Fibroblast of pulmonary artery (primary cell): ENCODE measurements at regions not wholly inside any gene's neighbourhood (a gene's known extent, or its start where the extent isn't known, plus 50 kb on each side); places are given as distances from the start of the nearest gene placed in this dataset.

ENCODE experiments used
- DNase-seq: peaks from one replicate; pipeline ENCODE4 v3.0.0-alpha.2; 2010; ENCODE audit warnings: low read depth
- H3K4me3 ChIP-seq: replicated peaks from 2 replicates; pipeline ENCODE4 v1.5.1; 2011; ENCODE audit warnings: low read depth, mild to moderate bottlenecking, control low read depth, low read length, moderate library complexity
- TF ChIP-seq, protein P1 (sequence below): IDR thresholded peaks from 2 replicates; pipeline ENCODE4 v1.5.1; 2011; ENCODE audit warnings: mild to moderate bottlenecking, control low read depth, low read length, inconsistent platforms; ENCODE audit errors: missing control alignments

DNA sequence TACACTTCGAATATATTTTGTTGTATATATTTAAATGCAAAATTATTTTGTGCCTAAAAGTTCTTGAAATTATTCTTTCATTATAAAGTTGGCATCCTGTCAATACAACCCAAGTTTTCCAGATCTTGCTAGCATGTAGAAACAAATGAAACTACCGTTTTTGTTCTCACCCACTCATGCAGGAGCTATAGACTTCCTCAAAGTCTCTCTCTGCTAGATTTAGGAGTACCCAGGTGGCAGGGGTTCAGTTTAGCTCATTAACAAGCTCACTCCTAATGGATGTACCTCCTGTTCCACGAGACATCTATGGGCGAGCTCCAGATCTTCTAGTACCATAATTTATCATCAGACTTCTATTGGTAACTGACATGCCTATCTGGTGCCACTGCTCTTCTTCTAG lies 390.2 kb upstream of the POU3F1 start:
- H3K4me3 ChIP-seq, result no peak overlapping the region
- TF ChIP-seq, protein P1, sequence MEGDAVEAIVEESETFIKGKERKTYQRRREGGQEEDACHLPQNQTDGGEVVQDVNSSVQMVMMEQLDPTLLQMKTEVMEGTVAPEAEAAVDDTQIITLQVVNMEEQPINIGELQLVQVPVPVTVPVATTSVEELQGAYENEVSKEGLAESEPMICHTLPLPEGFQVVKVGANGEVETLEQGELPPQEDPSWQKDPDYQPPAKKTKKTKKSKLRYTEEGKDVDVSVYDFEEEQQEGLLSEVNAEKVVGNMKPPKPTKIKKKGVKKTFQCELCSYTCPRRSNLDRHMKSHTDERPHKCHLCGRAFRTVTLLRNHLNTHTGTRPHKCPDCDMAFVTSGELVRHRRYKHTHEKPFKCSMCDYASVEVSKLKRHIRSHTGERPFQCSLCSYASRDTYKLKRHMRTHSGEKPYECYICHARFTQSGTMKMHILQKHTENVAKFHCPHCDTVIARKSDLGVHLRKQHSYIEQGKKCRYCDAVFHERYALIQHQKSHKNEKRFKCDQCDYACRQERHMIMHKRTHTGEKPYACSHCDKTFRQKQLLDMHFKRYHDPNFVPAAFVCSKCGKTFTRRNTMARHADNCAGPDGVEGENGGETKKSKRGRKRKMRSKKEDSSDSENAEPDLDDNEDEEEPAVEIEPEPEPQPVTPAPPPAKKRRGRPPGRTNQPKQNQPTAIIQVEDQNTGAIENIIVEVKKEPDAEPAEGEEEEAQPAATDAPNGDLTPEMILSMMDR, result no peak
- DNase-seq, result no peak

DNA sequence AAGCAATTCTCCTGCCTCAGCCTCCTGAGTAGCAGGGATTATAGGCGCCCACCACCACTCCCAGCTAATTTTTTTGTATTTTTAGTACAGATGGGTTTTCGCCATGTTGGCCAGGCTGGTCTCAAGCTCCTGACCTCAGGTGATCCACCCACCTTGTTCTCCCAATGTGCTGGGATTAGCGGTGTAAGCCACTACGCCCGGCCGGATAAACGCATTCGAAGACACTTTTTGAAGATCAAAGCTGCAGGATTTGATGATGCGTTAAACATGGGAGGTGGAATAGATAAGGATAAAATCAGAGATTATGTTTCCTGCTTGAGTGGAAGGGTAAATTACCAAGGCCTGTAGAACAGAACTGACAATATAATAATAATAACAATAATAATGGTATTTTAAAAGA lies 389.4 kb upstream of the POU3F1 start:
- H3K4me3 ChIP-seq, result no peak overlapping the region
- TF ChIP-seq, protein P1, result no peak
- no peak for DNase-seq

DNA sequence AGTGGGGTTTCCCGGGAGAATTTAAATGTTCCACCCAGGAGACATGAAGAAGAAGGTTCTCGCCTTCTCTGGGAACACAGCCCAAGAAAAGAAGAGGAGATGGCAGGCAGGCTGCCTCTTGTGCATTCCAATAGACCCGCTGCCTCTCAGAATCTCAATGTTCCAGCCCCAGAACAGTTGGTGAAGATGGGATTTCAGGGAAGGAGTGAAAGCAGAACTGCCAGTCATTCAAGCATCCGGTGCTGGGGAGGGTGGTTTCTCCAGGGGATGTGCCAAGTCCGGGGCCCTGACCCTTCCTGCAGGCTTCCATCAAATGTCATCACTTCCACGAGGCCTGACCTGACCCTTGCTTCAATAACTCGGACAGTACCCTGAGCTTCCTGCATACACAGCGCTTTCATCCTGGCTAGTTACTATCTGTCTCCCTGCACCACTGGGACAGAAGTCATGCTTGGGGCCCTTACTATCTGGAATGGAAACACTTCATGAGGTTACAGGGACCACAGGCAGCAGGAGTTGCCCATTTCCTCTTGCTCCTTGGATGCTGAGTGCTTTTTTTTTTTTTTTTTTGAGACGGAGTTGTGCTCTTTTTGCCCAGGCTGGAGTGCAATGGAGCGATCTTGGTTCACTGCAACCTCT lies 386.6 kb upstream of the POU3F1 start:
- H3K4me3 ChIP-seq, result no peak overlapping the region

DNA sequence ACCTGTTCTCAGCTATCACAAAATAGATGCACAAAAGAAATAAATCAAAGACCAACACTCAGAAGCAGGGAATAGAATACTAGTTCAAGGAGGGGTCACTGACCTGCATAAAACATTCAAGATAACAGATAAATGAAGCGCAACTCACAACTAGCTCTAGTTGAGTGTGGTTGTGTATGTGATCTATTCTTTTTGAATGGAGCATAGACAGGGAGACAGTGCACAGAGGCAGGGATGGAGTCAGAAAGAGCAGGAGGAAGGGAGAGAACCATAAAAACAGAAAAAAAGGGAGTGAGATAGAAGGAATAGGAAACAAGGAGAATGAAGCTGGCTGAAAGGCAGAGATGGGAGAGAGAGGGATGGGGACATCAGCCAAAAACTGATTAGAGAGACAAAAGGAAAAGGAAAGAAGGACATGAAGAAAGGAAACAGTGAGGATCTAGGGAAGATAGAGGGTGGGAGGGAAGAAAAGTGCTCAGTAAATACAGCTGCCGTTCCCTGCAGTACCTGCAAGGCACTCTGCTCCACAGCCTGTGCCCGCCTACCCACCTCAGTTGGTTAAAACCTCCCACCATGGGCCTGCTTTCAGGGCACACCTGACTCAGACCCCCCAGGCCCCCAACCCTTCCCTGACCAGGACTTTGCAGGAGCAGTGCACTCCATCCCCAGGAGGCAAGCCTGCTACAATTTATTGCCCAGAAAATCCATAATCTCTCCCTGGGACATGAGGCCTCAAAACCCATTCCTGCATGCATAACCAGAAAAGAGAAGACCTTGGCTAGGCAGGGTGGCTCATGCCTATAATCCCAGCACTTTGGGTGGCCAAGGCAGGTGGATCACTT lies 385.2 kb upstream of the POU3F1 start:
- TF ChIP-seq, protein P1, result no peak
- no peak for DNase-seq
- no peak overlapping the region for H3K4me3 ChIP-seq

More for the DNA sequence above, 386.6 kb upstream of the POU3F1 start:
- TF ChIP-seq, protein P1, result no peak
- DNase-seq, result no peak

DNA sequence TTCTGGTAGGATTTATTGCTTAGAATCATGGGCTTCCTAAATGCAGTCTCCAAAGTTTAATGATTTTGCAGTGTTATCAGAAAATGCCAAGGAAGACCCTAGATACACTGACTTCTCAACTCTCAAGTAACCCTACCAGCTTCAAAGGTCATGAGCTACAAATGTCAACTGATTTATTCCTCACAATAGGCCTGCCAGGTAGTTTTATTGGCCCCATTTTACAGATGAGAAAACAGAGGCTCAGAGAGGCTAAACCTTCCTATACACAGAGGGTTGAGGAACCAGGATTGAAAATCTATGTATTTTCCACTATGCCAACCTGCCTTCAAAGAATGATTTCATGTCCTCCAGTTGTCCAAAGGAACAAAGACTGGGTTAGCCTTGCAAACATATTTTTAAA lies 384.4 kb upstream of the POU3F1 start:
- TF ChIP-seq, protein P1, result no peak

DNA sequence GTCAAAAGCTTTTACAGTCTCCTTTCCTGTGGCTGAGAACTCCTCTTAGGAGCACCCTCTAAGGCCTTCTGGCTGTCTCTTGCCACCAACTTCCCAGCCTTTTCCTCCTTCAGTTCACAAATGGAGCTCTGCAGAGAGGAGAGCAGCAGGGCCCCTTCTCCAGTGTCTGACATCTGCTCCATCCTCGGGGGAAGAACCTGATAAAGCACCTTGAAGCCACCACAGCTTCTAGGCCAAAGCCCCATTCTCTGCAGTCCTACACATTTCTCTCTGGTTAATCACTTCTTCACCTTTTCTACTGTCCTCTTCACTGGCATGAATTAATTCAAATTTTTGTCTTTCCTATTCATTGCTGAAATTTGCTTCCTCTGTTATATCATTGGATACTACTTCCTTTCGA lies 378.1 kb upstream of the POU3F1 start:
- no peak overlapping the region for H3K4me3 ChIP-seq
- no peak for DNase-seq
- TF ChIP-seq, protein P1, result no peak

More for the DNA sequence above, 384.4 kb upstream of the POU3F1 start:
- DNase-seq, result no peak
- no peak overlapping the region for H3K4me3 ChIP-seq

DNA sequence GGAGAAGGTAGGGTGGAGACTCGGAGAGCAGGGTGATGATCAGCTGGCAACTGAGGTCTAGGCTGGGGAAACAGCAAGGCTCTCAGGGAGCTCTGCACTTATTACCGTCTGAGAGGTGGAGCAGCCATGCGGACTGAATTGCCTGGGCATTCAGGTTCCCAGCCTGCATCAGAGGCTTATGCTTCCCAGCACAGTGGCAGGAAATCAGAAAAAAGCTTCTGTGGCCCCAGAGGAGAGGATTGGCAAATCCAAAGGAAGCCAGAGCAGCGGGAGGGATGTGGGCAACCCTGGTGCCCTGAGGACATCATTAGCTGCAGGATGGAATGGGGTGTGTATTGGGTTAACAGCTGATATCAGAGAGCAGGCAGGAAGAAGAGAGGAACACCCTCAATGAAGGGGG lies 374.1 kb upstream of the POU3F1 start:
- TF ChIP-seq, protein P1, result no peak
- DNase-seq, result no peak
- H3K4me3 ChIP-seq, result no peak overlapping the region
